ENCODE measurements at regions not wholly inside any gene's neighbourhood (a gene's known extent, or its start where the extent isn't known, plus 50 kb on each side); places are given as distances from the start of the nearest gene placed in this dataset.
A peak's percentile ranks its signal among the peaks of the same experiment; 100 is the strongest.
"Not testable (repeated sequence)": the region's sequence is repeated elsewhere in the genome, so short reads cannot be mapped to it uniquely, and the experiment has no call there.

- no peak for DNase-seq
These were observed 968.6 kb upstream of the USP15 start for GRCh38 chr12:61291647-61292046.

GRCh38 chr12:61294011-61294410, 966.2 kb upstream of the USP15 start:
- DNase-seq, result not testable (repeated sequence)

- no peak for DNase-seq
These were observed 958.4 kb upstream of the USP15 start for GRCh38 chr12:61301817-61302216.

- no peak for DNase-seq
These were observed 957.9 kb upstream of the USP15 start for GRCh38 chr12:61302282-61302681.

- no peak for DNase-seq
These were observed 952.0 kb upstream of the USP15 start for GRCh38 chr12:61308220-61308619.

- DNase-seq, result no peak
These were observed 948.8 kb upstream of the USP15 start for GRCh38 chr12:61311413-61311812.

- DNase-seq, result no peak
These were observed 911.3 kb upstream of the USP15 start for GRCh38 chr12:61348871-61349270.

- no peak for DNase-seq
These were observed 905.1 kb upstream of the USP15 start for GRCh38 chr12:61355105-61355504.

- no peak for DNase-seq
These were observed 903.7 kb upstream of the USP15 start for GRCh38 chr12:61356485-61356884.

- no peak for DNase-seq
These were observed 902.7 kb upstream of the USP15 start for GRCh38 chr12:61357496-61357895.

- no peak for DNase-seq
These were observed 898.2 kb upstream of the USP15 start for GRCh38 chr12:61362037-61362436.

GRCh38 chr12:61365001-61365400, 895.2 kb upstream of the USP15 start:
- no peak for DNase-seq

- no peak for DNase-seq
These were observed 892.9 kb upstream of the USP15 start for GRCh38 chr12:61367281-61367785.

- DNase-seq, result peak; percentile 34
These were observed 890.8 kb upstream of the USP15 start for GRCh38 chr12:61369241-61369910.

GRCh38 chr12:61384511-61384910, 875.7 kb upstream of the USP15 start:
- no peak for DNase-seq

GRCh38 chr12:61385771-61386170, 874.4 kb upstream of the USP15 start:
- peak; percentile 13 for DNase-seq

- no peak for DNase-seq
These were observed 862.5 kb upstream of the USP15 start for GRCh38 chr12:61397668-61398067.

GRCh38 chr12:61412201-61412600, 848.0 kb upstream of the USP15 start:
- no peak for DNase-seq

GRCh38 chr12:61414470-61414869, 845.7 kb upstream of the USP15 start:
- no peak for DNase-seq

GRCh38 chr12:61422786-61423185, 837.4 kb upstream of the USP15 start:
- DNase-seq, result no peak

- no peak for DNase-seq
These were observed 808.1 kb upstream of the USP15 start for GRCh38 chr12:61452076-61452475.

GRCh38 chr12:61487728-61488127, 772.5 kb upstream of the USP15 start:
- DNase-seq, result no peak

GRCh38 chr12:61490526-61491498, 769.4 kb upstream of the USP15 start:
- DNase-seq, result peak; percentile 65

Data from skin of body (tissue), 1 donor.